Kidney glomerular epithelial cell (primary cell): ENCODE measurements at regions not wholly inside any gene's neighbourhood (a gene's known extent, or its start where the extent isn't known, plus 50 kb on each side); places are given as distances from the start of the nearest gene placed in this dataset.

Experiments used
- DNase-seq: peaks from one replicate; lab custom pipeline; 2025; lab: John Stamatoyannopoulos, UW

- DNase-seq: no peak
These were observed 274.4 kb upstream of the IRX1 start for GRCh38 chr5:3321119-3321760.

GRCh38 chr5:3320317-3320875, 275.2 kb upstream of the IRX1 start:
- no peak for DNase-seq

GRCh38 chr5:3317051-3317795, 278.4 kb upstream of the IRX1 start:
- DNase-seq: no peak

GRCh38 chr5:3313569-3313968, 282.1 kb upstream of the IRX1 start:
- no peak for DNase-seq

- DNase-seq: no peak
These were observed 283.3 kb upstream of the IRX1 start for GRCh38 chr5:3312299-3312698.

- no peak for DNase-seq
These were observed 284.2 kb upstream of the IRX1 start for GRCh38 chr5:3311433-3311832.

GRCh38 chr5:3310541-3311261, 284.9 kb upstream of the IRX1 start:
- DNase-seq: peak; percentile 73

- DNase-seq: no peak
These were observed 286.1 kb upstream of the IRX1 start for GRCh38 chr5:3309538-3309937.

GRCh38 chr5:3307982-3308621, 287.5 kb upstream of the IRX1 start:
- no peak for DNase-seq

GRCh38 chr5:3305432-3305831, 290.2 kb upstream of the IRX1 start:
- DNase-seq: no peak

- no peak for DNase-seq
These were observed 291.3 kb upstream of the IRX1 start for GRCh38 chr5:3304346-3304745.

GRCh38 chr5:3303777-3304176, 291.9 kb upstream of the IRX1 start:
- no peak for DNase-seq

- no peak for DNase-seq
These were observed 293.4 kb upstream of the IRX1 start for GRCh38 chr5:3302228-3302627.

GRCh38 chr5:3301306-3301705, 294.3 kb upstream of the IRX1 start:
- DNase-seq: no peak

- peak; percentile 17 for DNase-seq
These were observed 294.9 kb upstream of the IRX1 start for GRCh38 chr5:3300726-3301125.

- no peak for DNase-seq
These were observed 296.2 kb upstream of the IRX1 start for GRCh38 chr5:3299441-3299840.

- no peak for DNase-seq
These were observed 297.8 kb upstream of the IRX1 start for GRCh38 chr5:3297853-3298252.

GRCh38 chr5:3288325-3288724, 307.3 kb upstream of the IRX1 start:
- DNase-seq: no peak

- no peak for DNase-seq
These were observed 308.1 kb upstream of the IRX1 start for GRCh38 chr5:3287516-3287915.

- no peak for DNase-seq
These were observed 310.0 kb upstream of the IRX1 start for GRCh38 chr5:3285621-3286020.

GRCh38 chr5:3284506-3284905, 311.1 kb upstream of the IRX1 start:
- DNase-seq: no peak

GRCh38 chr5:3282841-3283240, 312.8 kb upstream of the IRX1 start:
- DNase-seq: no peak
